H9 (cell line): ENCODE measurements at regions not wholly inside any gene's neighbourhood (a gene's known extent, or its start where the extent isn't known, plus 50 kb on each side); places are given as distances from the start of the nearest gene placed in this dataset.

Experiments
- DNase-seq: peaks from one replicate; pipeline ENCODE4 v3.0.0-alpha.2; 2017
- H2AFZ ChIP-seq: one replicate; pipeline ENCODE4 v1.6.1; 2013; ENCODE audit warnings: mild to moderate bottlenecking, low read length, control low read depth, moderate library complexity
- H2AK5ac ChIP-seq: 2 replicates; pipeline ENCODE4 v1.6.1; 2013; ENCODE audit warnings: low read length, control low read depth, mixed read lengths; ENCODE audit not compliant: insufficient read length
- H2BK120ac ChIP-seq: one replicate; pipeline ENCODE4 v1.6.1; 2013; ENCODE audit warnings: low read depth, mild to moderate bottlenecking, low read length, control low read depth, inconsistent platforms; ENCODE audit not compliant: poor library complexity, severe bottlenecking
- H2BK12ac ChIP-seq: 2 replicates; pipeline ENCODE4 v1.6.1; 2013; ENCODE audit warnings: low read length, control low read depth, mixed read lengths, low read depth; ENCODE audit not compliant: insufficient read length
- H2BK15ac ChIP-seq: 2 replicates; pipeline ENCODE4 v1.6.1; 2013; ENCODE audit warnings: low read depth, low read length, control low read depth
- H2BK20ac ChIP-seq: one replicate; pipeline ENCODE4 v1.6.1; 2013; ENCODE audit warnings: low read depth, mild to moderate bottlenecking, low read length, control low read depth, inconsistent platforms; ENCODE audit not compliant: poor library complexity, severe bottlenecking
- H2BK5ac ChIP-seq: 2 replicates; pipeline ENCODE4 v1.6.1; 2013; ENCODE audit warnings: low read length, control low read depth, mixed read lengths; ENCODE audit not compliant: insufficient read length
- H3K14ac ChIP-seq: 2 replicates; pipeline ENCODE4 v1.6.1; 2013; ENCODE audit warnings: low read length, control low read depth; ENCODE audit not compliant: insufficient read depth
- H3K18ac ChIP-seq: 2 replicates; pipeline ENCODE4 v1.6.1; 2013; ENCODE audit warnings: low read depth, mild to moderate bottlenecking, mixed read lengths, low read length, control low read depth; ENCODE audit not compliant: insufficient read length
- H3K23ac ChIP-seq: 2 replicates; pipeline ENCODE4 v1.6.1; 2013; ENCODE audit warnings: low read length, control low read depth, mixed read lengths, low read depth; ENCODE audit not compliant: insufficient read length
- H3K23me2 ChIP-seq: 2 replicates; pipeline ENCODE4 v1.6.1; 2013; ENCODE audit warnings: low read depth, mild to moderate bottlenecking, mixed read lengths, low read length, control low read depth; ENCODE audit not compliant: insufficient read length, poor library complexity, severe bottlenecking
- H3K27ac ChIP-seq: 2 replicates; pipeline ENCODE4 v1.5.1; 2013; ENCODE audit warnings: low read length, control low read depth, mixed read lengths, low read depth; ENCODE audit not compliant: insufficient read length
- H3K27me3 ChIP-seq: 2 replicates; pipeline ENCODE4 v1.6.1; 2013; ENCODE audit warnings: low read length, control low read depth, inconsistent platforms; ENCODE audit not compliant: insufficient read depth
- H3K4ac ChIP-seq: 2 replicates; pipeline ENCODE4 v1.6.1; 2013; ENCODE audit warnings: low read depth, mild to moderate bottlenecking, control low read depth, inconsistent platforms, low read length, moderate library complexity
- H3K4me1 ChIP-seq: 2 replicates; pipeline ENCODE4 v1.6.1; 2013; ENCODE audit warnings: low read length, control low read depth, inconsistent platforms; ENCODE audit not compliant: insufficient read depth
- H3K4me2 ChIP-seq: 2 replicates; pipeline ENCODE4 v1.6.1; 2013; ENCODE audit warnings: low read length, control low read depth, mixed read lengths; ENCODE audit not compliant: insufficient read length, insufficient read depth
- H3K56ac ChIP-seq: 2 replicates; pipeline ENCODE4 v1.6.1; 2013; ENCODE audit warnings: low read depth, mild to moderate bottlenecking, mixed read lengths, low read length, control low read depth; ENCODE audit not compliant: insufficient read length
- H3K79me1 ChIP-seq: 2 replicates; pipeline ENCODE4 v1.6.1; 2013; ENCODE audit warnings: low read depth, mild to moderate bottlenecking, moderate library complexity, low read length, control low read depth, inconsistent platforms; ENCODE audit not compliant: insufficient read depth, poor library complexity, severe bottlenecking
- H3K79me2 ChIP-seq: 2 replicates; pipeline ENCODE4 v1.6.1; 2013; ENCODE audit warnings: low read length, control low read depth, inconsistent platforms; ENCODE audit not compliant: insufficient read depth
- H3K9ac ChIP-seq: 2 replicates; pipeline ENCODE4 v1.6.1; 2013; ENCODE audit warnings: low read length, control low read depth, mixed read lengths; ENCODE audit not compliant: insufficient read length; ENCODE audit errors: extremely low read depth
- H3K9me3 ChIP-seq: one replicate; pipeline ENCODE4 v1.6.1; 2013; ENCODE audit warnings: low read depth, low read length, inconsistent platforms; ENCODE audit not compliant: control insufficient read depth
- H3T11ph ChIP-seq: one replicate; pipeline ENCODE4 v1.6.1; 2013; ENCODE audit warnings: mild to moderate bottlenecking, low read length, control low read depth, inconsistent platforms
- H4K20me1 ChIP-seq: one replicate; pipeline ENCODE4 v1.6.1; 2013; ENCODE audit not compliant: control insufficient read depth, insufficient read length, insufficient read depth
- H4K5ac ChIP-seq: 2 replicates; pipeline ENCODE4 v1.6.1; 2013; ENCODE audit warnings: low read depth, mild to moderate bottlenecking, mixed read lengths, low read length, control low read depth; ENCODE audit not compliant: insufficient read length
- H4K8ac ChIP-seq: replicated peaks from 2 replicates; pipeline ENCODE4 v1.6.1; 2013; ENCODE audit warnings: low read length, control low read depth, mixed read lengths, low read depth; ENCODE audit not compliant: insufficient read length
- H4K91ac ChIP-seq: 2 replicates; pipeline ENCODE4 v1.6.1; 2013; ENCODE audit warnings: low read depth, mild to moderate bottlenecking, moderate library complexity, mixed read lengths, low read length, control low read depth; ENCODE audit not compliant: insufficient read length
- H3K27ac Mint-ChIP-seq, 3 experiments: 2 replicates in 2 of 3; 3 replicates in 1 of 3; pipeline ENCODE4 v1.8.0; 2020 to 2021; ENCODE audit warnings: mixed read lengths in 3 of 3, mild to moderate bottlenecking in 1 of 3, moderate library complexity in 1 of 3
- H3K27me3 Mint-ChIP-seq: 2 replicates; pipeline ENCODE4 v1.8.0; 2021; ENCODE audit warnings: low read depth, mild to moderate bottlenecking, moderate library complexity, mixed read lengths
- H3K36me3 Mint-ChIP-seq, 3 experiments: 2 replicates in 2 of 3; 3 replicates in 1 of 3; pipeline ENCODE4 v1.8.0; 2020 to 2021; ENCODE audit warnings: low read depth in 3 of 3, mixed read lengths in 3 of 3; ENCODE audit not compliant: insufficient read depth in 1 of 3
- H3K4me1 Mint-ChIP-seq, 2 experiments: 2 replicates each; pipeline ENCODE4 v1.8.0; 2020; ENCODE audit warnings: mixed read lengths in 2 of 2
- H3K4me3 Mint-ChIP-seq, 2 experiments: 2 replicates in 1 of 2; 3 replicates in 1 of 2; pipeline ENCODE4 v1.8.0; 2020 to 2021; ENCODE audit warnings: mild to moderate bottlenecking in 2 of 2, mixed read lengths in 2 of 2, moderate library complexity in 1 of 2
- H3K9me3 Mint-ChIP-seq, 2 experiments: 2 replicates in 1 of 2; 3 replicates in 1 of 2; pipeline ENCODE4 v1.8.0; 2020; ENCODE audit warnings: mild to moderate bottlenecking in 2 of 2, mixed read lengths in 2 of 2, moderate library complexity in 1 of 2
- WGBS: extraction: QIAGEN DNeasy Blood & Tissue Kit; methylation state at CpG from one replicate; pipeline ENCODE4 v1.1.7; 2013; ENCODE audit warnings: missing lambda C conversion rate, low lambda C conversion rate, mixed read lengths; ENCODE audit not compliant: insufficient read length; ENCODE audit errors: extremely low coverage; 5-methylcytosine and 5-hydroxymethylcytosine counted together
- TF ChIP-seq, protein P1 (sequence below): fragments of 200-600 bp; sonication (generic); conservative IDR thresholded peaks from 3 replicates; pipeline ENCODE4 v1.8.0; 2021; ENCODE audit warnings: antibody characterized with exemption, mild to moderate bottlenecking

DNA sequence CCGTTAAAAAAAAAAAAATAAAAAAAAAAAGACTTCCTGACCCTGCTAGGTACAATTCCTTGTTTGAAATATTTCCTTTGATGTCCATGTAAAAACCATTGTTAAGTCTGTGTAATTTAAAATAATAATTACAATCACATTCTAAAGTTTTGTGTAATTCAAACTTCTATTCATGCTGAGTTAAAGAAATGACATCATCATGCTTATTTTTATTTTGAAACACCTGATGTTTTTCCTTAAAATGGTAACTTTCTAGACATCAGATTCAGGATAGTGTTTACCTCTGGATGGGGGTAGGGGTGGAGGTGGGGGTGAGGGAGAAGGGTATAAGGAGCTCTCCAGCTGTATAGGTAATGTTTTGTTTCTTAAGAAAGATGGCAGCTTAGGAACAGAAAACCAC lies 92.8 kb downstream of the ADCYAP1 start:
- Histone ChIP-seq H3K4me2 (no peak overlapping the region), H2AK5ac (no peak overlapping the region), H3K9ac (no peak overlapping the region), H3K79me2 (0 out of 2 replicates have a peak, but pooled peaks cover 2% of the 10 kb centered on the region), H3K9me3 (no peaks in the 10 kb centered on the region), H4K5ac (no peak overlapping the region), H3K79me1 (peaks cover 6% of the 10 kb centered on the region), H2BK5ac (no peak overlapping the region), H3T11ph (no peak overlapping the region), H3K56ac (no peak overlapping the region), H2BK20ac (no peak overlapping the region), H2AFZ (no peak overlapping the region), H4K8ac (no peak overlapping the region), H4K20me1 (no peaks in the 10 kb centered on the region), H3K23me2 (no peaks in the 10 kb centered on the region), H3K4ac (no peak overlapping the region), H2BK12ac (no peak overlapping the region), H3K18ac (no peak overlapping the region), H3K27ac (no peak overlapping the region), H3K27me3 (no peaks in the 10 kb centered on the region), H3K14ac (no peak overlapping the region), H2BK120ac (no peak overlapping the region), H3K23ac (no peak overlapping the region), H2BK15ac (no peak overlapping the region), H3K4me1 (no peaks in the 10 kb centered on the region; the same call in 1 of the 2 replicates), H4K91ac (no peak overlapping the region)
- Mint-ChIP-seq H3K9me3 (peaks cover 8% of the 10 kb centered on the region in 2 experiments; a peak in 3 of 5 replicates), H3K27ac (no peak overlapping the region), H3K36me3 (peaks cover 9 to 19% (median 12%) of the 10 kb centered on the region in 3 experiments; a peak in 6 of 7 replicates), H3K4me3 (no peak overlapping the region), H3K27me3 (no peaks in the 10 kb centered on the region), H3K4me1 (peaks cover 12 to 17% of the 10 kb centered on the region in 2 experiments)
- no CpG with 5 or more reads among the region's 1 CpG for WGBS
- DNase-seq: no peak
- TF ChIP-seq, protein P1, sequence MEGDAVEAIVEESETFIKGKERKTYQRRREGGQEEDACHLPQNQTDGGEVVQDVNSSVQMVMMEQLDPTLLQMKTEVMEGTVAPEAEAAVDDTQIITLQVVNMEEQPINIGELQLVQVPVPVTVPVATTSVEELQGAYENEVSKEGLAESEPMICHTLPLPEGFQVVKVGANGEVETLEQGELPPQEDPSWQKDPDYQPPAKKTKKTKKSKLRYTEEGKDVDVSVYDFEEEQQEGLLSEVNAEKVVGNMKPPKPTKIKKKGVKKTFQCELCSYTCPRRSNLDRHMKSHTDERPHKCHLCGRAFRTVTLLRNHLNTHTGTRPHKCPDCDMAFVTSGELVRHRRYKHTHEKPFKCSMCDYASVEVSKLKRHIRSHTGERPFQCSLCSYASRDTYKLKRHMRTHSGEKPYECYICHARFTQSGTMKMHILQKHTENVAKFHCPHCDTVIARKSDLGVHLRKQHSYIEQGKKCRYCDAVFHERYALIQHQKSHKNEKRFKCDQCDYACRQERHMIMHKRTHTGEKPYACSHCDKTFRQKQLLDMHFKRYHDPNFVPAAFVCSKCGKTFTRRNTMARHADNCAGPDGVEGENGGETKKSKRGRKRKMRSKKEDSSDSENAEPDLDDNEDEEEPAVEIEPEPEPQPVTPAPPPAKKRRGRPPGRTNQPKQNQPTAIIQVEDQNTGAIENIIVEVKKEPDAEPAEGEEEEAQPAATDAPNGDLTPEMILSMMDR: no peak
